Right lobe of liver (tissue), 4 donors: ENCODE measurements at regions not wholly inside any gene's neighbourhood (a gene's known extent, or its start where the extent isn't known, plus 50 kb on each side); places are given as distances from the start of the nearest gene placed in this dataset.
"Not testable (repeated sequence)": the region's sequence is repeated elsewhere in the genome, so short reads cannot be mapped to it uniquely, and the experiment has no call there.

Source experiments
- CTCF ChIP-seq, 4 donors: fragments of 200-600 bp in 3 of 4; fragments of 450-650 bp in 1 of 4; IDR thresholded peaks; one replicate each; pipeline versions ENCODE4 v1.5.1 to v1.8.0; 2016 to 2022; ENCODE audit warnings: antibody characterized with exemption in 4 of 4, mild to moderate bottlenecking in 2 of 4
- POLR2A ChIP-seq: fragments of 450-650 bp; IDR thresholded peaks from one replicate; pipeline ENCODE4 v1.6.1; 2017; ENCODE audit warnings: antibody characterized with exemption, mild to moderate bottlenecking
- donor health status: DM: no; HTN: no; CAD: no.
- donor health status: DM: no; HTN: no; CAD: no.
- donor health status: DM: no; HTN: yes; CAD: no.

GRCh38 chr9:42243822-42244221 is 60.4 kb downstream of the SPATA31A6 start:
- TF ChIP-seq CTCF (IDR thresholded peaks at IDR 0.05); POLR2A: not testable (repeated sequence)
